ENCODE measurements at regions not wholly inside any gene's neighbourhood (a gene's known extent, or its start where the extent isn't known, plus 50 kb on each side); places are given as distances from the start of the nearest gene placed in this dataset.
"Not testable (repeated sequence)": the region's sequence is repeated elsewhere in the genome, so short reads cannot be mapped to it uniquely, and the experiment has no call there.

DNA sequence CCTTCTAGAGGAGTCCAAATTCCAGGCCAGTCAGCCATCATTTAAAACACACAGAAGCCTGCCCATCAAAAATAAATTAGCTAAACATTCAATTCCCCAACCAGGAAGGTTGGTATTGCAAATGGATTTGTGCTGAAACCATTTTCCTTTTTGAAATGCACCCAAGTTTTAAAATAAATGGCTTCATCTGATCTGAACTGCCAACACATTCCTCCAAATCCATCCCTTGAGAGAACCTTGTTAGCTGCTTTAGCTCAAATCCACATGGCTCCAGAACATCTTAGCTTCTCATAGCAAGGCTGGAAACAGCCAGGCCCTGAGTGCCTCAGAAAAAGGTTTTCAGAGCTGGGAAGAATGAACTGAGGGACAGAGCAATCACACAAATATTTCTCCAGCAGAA is 306.3 kb downstream of the FZD1 start:
- Histone ChIP-seq H3K14ac (ENCODE audit: low read length) (no peak overlapping the region), H2BK12ac (ENCODE audit: low read length) (no peak overlapping the region), H3K27ac (replicated peaks; ENCODE audit: low read length) (no peak overlapping the region), H4K91ac (ENCODE audit: low read depth, low read length, poor library complexity) (no peak overlapping the region), H3K4me1 (ENCODE audit: control insufficient read depth in 2 of 2, insufficient read depth in 1 of 2, low read depth in 1 of 2, low read length in 2 of 2) (peaks cover 18 to 22% of the 10 kb centered on the region in 2 donors), H4K8ac (ENCODE audit: low read depth, low read length) (no peak overlapping the region), H3K18ac (ENCODE audit: low read length) (no peak overlapping the region), H3K23ac (ENCODE audit: low read depth, low read length, poor library complexity) (no peak overlapping the region), H2BK5ac (ENCODE audit: low read length) (no peak overlapping the region), H3K9me3 (replicated peaks in 1 of 2; ENCODE audit: control insufficient read depth in 2 of 2, insufficient read depth in 1 of 2, low read depth in 1 of 2, low read length in 2 of 2) (no peaks in the 10 kb centered on the region), H2BK15ac (ENCODE audit: low read length) (no peak overlapping the region), H3K27me3 (ENCODE audit: control insufficient read depth in 3 of 3, insufficient read depth in 3 of 3, low read depth in 1 of 3, low read length in 3 of 3) (no peaks in the 10 kb centered on the region), H2AFZ (ENCODE audit: low read length) (no peak overlapping the region), H2AK5ac (ENCODE audit: low read depth, low read length) (no peak overlapping the region), H2BK120ac (ENCODE audit: low read depth, low read length) (no peak overlapping the region), H3K4me2 (ENCODE audit: insufficient read depth, low read length, poor library complexity, severe bottlenecking) (no peak overlapping the region), H3K9ac (ENCODE audit: low read depth, low read length, poor library complexity) (no peak overlapping the region), H3K36me3 (replicated peaks in 1 of 2; ENCODE audit: control insufficient read depth in 2 of 2, insufficient read depth in 2 of 2, low read length in 2 of 2) (no peaks in the 10 kb centered on the region), H3K4ac (ENCODE audit: low read length) (no peak overlapping the region), H3K79me1 (ENCODE audit: low read depth, low read length) (no peaks in the 10 kb centered on the region), H3K4me3 (ENCODE audit: low read length in 2 of 2) (no peak overlapping the region)
- no peak for DNase-seq (ENCODE audit: low spot score)

DNA sequence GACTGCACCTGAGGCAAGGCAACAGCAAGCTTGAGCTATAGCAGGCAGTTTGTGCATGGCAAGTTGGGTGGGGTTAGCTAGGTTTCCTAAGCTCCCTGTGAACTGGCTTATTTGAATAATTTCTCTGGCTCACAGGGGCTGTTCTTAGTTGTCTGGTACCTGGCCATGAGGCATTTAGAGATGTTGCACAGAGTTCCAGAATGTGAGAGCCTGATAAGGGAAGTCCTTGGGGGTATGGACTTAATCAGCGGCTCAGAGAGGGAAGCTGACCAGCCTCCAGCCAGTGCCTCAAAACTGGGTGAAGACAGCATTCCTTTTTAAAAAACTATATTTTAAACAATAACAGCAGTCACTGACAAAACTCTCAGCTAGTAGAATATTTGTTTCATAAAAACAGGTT is 307.4 kb downstream of the FZD1 start:
- Histone ChIP-seq H3K27ac (replicated peaks; ENCODE audit: low read length) (no peak overlapping the region), H3K4me2 (ENCODE audit: insufficient read depth, low read length, poor library complexity, severe bottlenecking) (no peak overlapping the region), H3K4me3 (ENCODE audit: low read length in 2 of 2) (no peak overlapping the region), H2AK5ac (ENCODE audit: low read depth, low read length) (no peak overlapping the region), H2BK5ac (ENCODE audit: low read length) (no peak overlapping the region), H3K4ac (ENCODE audit: low read length) (no peak overlapping the region), H3K79me1 (ENCODE audit: low read depth, low read length) (no peaks in the 10 kb centered on the region), H2AFZ (ENCODE audit: low read length) (no peak overlapping the region), H3K23ac (ENCODE audit: low read depth, low read length, poor library complexity) (no peak overlapping the region), H3K4me1 (ENCODE audit: control insufficient read depth in 2 of 2, insufficient read depth in 1 of 2, low read depth in 1 of 2, low read length in 2 of 2) (peaks cover 10 to 12% of the 10 kb centered on the region in 2 donors), H3K18ac (ENCODE audit: low read length) (no peak overlapping the region), H3K9me3 (replicated peaks in 1 of 2; ENCODE audit: control insufficient read depth in 2 of 2, insufficient read depth in 1 of 2, low read depth in 1 of 2, low read length in 2 of 2) (no peaks in the 10 kb centered on the region), H4K8ac (ENCODE audit: low read depth, low read length) (no peak overlapping the region), H3K36me3 (replicated peaks in 1 of 2; ENCODE audit: control insufficient read depth in 2 of 2, insufficient read depth in 2 of 2, low read length in 2 of 2) (no peaks in the 10 kb centered on the region), H3K27me3 (ENCODE audit: control insufficient read depth in 3 of 3, insufficient read depth in 3 of 3, low read depth in 1 of 3, low read length in 3 of 3) (no peaks in the 10 kb centered on the region), H3K14ac (ENCODE audit: low read length) (no peak overlapping the region), H4K91ac (ENCODE audit: low read depth, low read length, poor library complexity) (no peak overlapping the region), H2BK15ac (ENCODE audit: low read length) (no peak overlapping the region), H2BK12ac (ENCODE audit: low read length) (no peak overlapping the region), H3K9ac (ENCODE audit: low read depth, low read length, poor library complexity) (no peak overlapping the region), H2BK120ac (ENCODE audit: low read depth, low read length) (no peak overlapping the region)
- WGBS, 2 donors (ENCODE audit: extremely low coverage in 2 of 2, insufficient read length in 2 of 2, insufficient replicate concordance in 1 of 2), result no CpG with 5 or more reads among the region's 1 CpG
- no peak for DNase-seq (ENCODE audit: low spot score)

DNA sequence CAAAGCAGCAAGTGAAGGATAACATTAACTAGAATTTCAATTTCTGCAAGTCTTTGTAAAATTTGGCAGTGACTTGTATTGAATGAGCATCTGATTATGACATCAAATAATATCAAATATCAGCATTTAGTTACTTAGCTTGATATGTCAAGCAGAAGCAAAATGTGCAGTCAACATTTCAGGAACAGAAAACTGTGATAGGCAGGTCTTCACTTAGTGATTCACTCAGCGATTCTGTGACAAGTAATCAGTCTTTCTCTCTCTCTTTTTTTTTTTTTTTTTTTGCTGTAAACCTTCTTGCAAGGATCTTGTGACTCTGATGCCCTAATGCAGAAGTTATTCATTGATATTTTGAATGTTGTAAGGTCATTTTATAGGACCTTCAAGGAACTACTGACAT is 307.1 kb downstream of the MTERF1 start:
- no peak overlapping the region for H3K27ac ChIP-seq (replicated peaks; ENCODE audit: low read length)

DNA sequence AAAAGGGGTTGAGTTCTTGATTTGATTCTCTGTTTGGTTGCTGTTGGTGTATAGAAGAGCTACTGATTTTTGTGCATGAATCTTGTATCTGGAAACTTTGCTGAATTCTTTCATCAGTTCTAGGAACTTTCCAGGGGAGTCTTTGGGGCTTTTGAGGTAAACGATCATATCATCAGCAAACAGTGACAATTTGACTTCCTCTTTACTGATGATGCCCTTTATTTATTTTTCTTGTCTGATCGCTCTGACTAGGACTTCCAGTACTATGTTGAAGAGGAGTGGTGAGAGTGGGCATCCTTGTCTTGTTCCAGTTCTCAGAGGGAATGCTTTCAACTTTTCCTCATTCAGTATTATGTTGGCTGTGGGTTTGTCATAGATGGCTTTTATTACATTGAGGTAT is 304.0 kb downstream of the MTERF1 start:
- not testable (repeated sequence) for H2AK5ac ChIP-seq (ENCODE audit: low read depth, low read length); H2BK120ac ChIP-seq (ENCODE audit: low read depth, low read length); H3K4me2 ChIP-seq (ENCODE audit: insufficient read depth, low read length, poor library complexity, severe bottlenecking); H3K36me3 ChIP-seq (replicated peaks in 1 of 2; ENCODE audit: control insufficient read depth in 2 of 2, insufficient read depth in 2 of 2, low read length in 2 of 2); H4K91ac ChIP-seq (ENCODE audit: low read depth, low read length, poor library complexity); H4K8ac ChIP-seq (ENCODE audit: low read depth, low read length); H3K18ac ChIP-seq (ENCODE audit: low read length); H3K23ac ChIP-seq (ENCODE audit: low read depth, low read length, poor library complexity); H3K27ac ChIP-seq (replicated peaks; ENCODE audit: low read length); H3K14ac ChIP-seq (ENCODE audit: low read length); H3K9me3 ChIP-seq (replicated peaks in 1 of 2; ENCODE audit: control insufficient read depth in 2 of 2, insufficient read depth in 1 of 2, low read depth in 1 of 2, low read length in 2 of 2); H3K9ac ChIP-seq (ENCODE audit: low read depth, low read length, poor library complexity); H3K4me3 ChIP-seq (ENCODE audit: low read length in 2 of 2); H2BK5ac ChIP-seq (ENCODE audit: low read length); H2BK15ac ChIP-seq (ENCODE audit: low read length); H2BK12ac ChIP-seq (ENCODE audit: low read length); H3K27me3 ChIP-seq (ENCODE audit: control insufficient read depth in 3 of 3, insufficient read depth in 3 of 3, low read depth in 1 of 3, low read length in 3 of 3); H2AFZ ChIP-seq (ENCODE audit: low read length); H3K4ac ChIP-seq (ENCODE audit: low read length); DNase-seq (ENCODE audit: low spot score); H3K4me1 ChIP-seq (ENCODE audit: control insufficient read depth in 2 of 2, insufficient read depth in 1 of 2, low read depth in 1 of 2, low read length in 2 of 2); H3K79me1 ChIP-seq (ENCODE audit: low read depth, low read length)
- no CpG with 5 or more reads among the region's 2 CpGs for WGBS, 2 donors (ENCODE audit: extremely low coverage in 2 of 2, insufficient read length in 2 of 2, insufficient replicate concordance in 1 of 2)

More for the DNA sequence above, 307.1 kb downstream of the MTERF1 start:
- Histone ChIP-seq H3K9ac (ENCODE audit: low read depth, low read length, poor library complexity) (no peak overlapping the region), H4K8ac (ENCODE audit: low read depth, low read length) (no peak overlapping the region), H2BK15ac (ENCODE audit: low read length) (no peak overlapping the region), H3K4ac (ENCODE audit: low read length) (no peak overlapping the region), H3K14ac (ENCODE audit: low read length) (no peak overlapping the region), H2BK12ac (ENCODE audit: low read length) (no peak overlapping the region), H3K23ac (ENCODE audit: low read depth, low read length, poor library complexity) (no peak overlapping the region), H3K36me3 (replicated peaks in 1 of 2; ENCODE audit: control insufficient read depth in 2 of 2, insufficient read depth in 2 of 2, low read length in 2 of 2) (no peaks in the 10 kb centered on the region), H4K91ac (ENCODE audit: low read depth, low read length, poor library complexity) (no peak overlapping the region), H3K18ac (ENCODE audit: low read length) (no peak overlapping the region), H3K4me3 (ENCODE audit: low read length in 2 of 2) (no peak overlapping the region), H2AK5ac (ENCODE audit: low read depth, low read length) (no peak overlapping the region), H3K4me1 (ENCODE audit: control insufficient read depth in 2 of 2, insufficient read depth in 1 of 2, low read depth in 1 of 2, low read length in 2 of 2) (peaks cover 0 to 3% of the 10 kb centered on the region in 2 donors), H3K79me1 (ENCODE audit: low read depth, low read length) (no peaks in the 10 kb centered on the region), H3K4me2 (ENCODE audit: insufficient read depth, low read length, poor library complexity, severe bottlenecking) (no peak overlapping the region), H2AFZ (ENCODE audit: low read length) (no peak overlapping the region), H3K27me3 (ENCODE audit: control insufficient read depth in 3 of 3, insufficient read depth in 3 of 3, low read depth in 1 of 3, low read length in 3 of 3) (no peaks in the 10 kb centered on the region), H2BK120ac (ENCODE audit: low read depth, low read length) (no peak overlapping the region), H3K9me3 (replicated peaks in 1 of 2; ENCODE audit: control insufficient read depth in 2 of 2, insufficient read depth in 1 of 2, low read depth in 1 of 2, low read length in 2 of 2) (no peaks in the 10 kb centered on the region), H2BK5ac (ENCODE audit: low read length) (no peak overlapping the region)
- DNase-seq (ENCODE audit: low spot score), result no peak
- no CpG with 5 or more reads among the region's 1 CpG for WGBS, 2 donors (ENCODE audit: extremely low coverage in 2 of 2, insufficient read length in 2 of 2, insufficient replicate concordance in 1 of 2)
